HG03196 (cell line): ENCODE measurements at regions not wholly inside any gene's neighbourhood (a gene's known extent, or its start where the extent isn't known, plus 50 kb on each side); places are given as distances from the start of the nearest gene placed in this dataset.

ENCODE experiments used
- ATAC-seq: cut with Tn5 transposase; IDR thresholded peaks from one replicate; pipeline ENCODE4 v1.9.1; 2021; ENCODE audit not compliant: unreplicated experiment

DNA sequence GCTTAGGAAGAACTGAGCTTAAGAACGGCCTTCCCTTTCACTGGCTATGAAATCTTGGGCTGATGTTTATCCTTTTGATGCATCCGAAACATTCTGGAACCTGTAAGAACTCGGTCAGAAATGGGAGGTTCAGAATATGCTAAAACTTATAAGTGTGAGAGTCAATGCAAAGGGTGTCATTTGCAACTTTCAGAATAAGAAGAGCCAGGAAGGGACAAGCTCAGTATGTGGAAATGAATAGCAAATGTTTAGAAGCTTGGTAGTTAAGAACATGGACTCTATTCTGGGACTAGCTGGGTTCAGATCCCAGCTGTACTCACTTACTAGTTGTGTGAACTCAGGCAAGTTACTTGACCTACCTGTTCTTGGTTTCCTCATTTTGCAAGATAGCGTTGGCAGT is 234.1 kb downstream of the OMA1 start:
- no peak for ATAC-seq

DNA sequence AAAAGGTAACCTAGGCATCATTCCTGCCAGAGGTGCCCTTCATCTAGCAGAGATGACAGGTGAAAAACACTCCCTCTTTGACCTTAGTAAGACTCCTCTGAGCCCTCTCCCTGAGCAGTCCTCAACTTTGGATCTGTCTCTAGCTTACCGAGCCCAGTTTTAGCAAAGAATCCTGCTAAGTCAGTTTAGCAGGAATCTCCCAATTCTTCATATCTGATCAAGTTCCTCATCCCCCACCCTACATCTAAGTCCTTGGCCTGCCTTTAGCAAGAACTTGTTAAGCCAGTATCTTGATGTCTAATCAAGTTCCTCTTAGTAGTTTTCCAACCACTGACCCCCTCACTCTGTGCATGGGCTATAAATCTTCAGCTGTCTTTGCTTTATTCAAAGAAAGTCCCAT is 235.6 kb downstream of the OMA1 start:
- no peak for ATAC-seq

DNA sequence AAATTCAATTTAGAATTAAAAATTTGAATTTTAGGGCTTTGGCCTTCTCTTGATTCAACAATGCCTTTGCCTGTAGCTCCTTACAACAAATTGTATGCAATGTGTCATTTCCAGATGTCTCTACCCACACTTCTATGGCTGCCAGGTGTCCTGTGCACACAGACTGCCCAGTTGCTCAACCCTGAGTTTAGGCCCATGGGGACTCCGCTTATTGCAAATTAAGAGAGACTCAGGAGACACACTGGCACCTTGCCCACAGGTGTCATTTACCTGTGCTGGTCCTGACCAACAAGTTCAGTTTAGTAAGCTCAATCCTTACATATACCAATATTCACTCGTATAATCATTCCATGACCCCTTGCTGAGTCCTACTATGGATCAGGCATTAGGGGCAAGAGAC is 236.1 kb downstream of the OMA1 start:
- no peak for ATAC-seq

DNA sequence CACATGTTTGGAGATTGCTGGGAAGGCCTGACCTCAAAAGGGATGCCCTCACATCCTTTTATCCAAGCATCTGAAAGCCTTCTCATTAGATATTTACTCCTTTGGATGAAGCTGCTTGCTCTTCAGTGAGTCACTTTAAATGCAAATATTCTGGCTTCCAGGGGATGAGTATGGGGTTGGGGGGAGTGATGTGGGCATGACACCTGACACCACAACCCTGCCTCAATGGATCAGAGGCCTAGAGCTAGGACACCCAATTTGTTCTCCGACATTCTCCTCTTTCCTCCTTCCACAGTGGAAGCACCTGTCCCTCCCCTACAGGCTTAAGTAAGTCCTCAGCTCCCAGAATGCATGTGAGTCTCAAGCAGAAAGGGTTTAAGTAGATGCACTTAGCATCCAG is 238.3 kb downstream of the OMA1 start:
- ATAC-seq: no peak

DNA sequence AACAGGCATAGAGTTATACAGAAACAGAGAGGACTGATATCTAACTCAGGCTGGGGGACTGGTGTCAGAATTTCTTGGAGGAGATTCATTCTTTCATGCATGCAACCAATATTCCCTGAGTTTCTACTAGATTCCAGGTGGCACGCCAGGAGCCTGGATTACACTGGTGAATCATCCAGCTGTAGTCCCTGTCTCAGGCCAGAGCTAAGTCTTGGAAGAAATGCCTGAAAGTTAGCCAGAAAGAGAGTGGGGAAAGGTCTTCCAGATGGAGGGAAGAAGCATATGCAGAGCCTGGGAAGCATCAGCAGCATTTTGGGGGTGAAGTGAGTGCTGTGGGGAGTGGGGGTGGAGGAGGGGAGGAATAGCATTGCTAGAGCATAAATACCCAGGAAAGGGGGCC is 239.1 kb downstream of the OMA1 start:
- no peak for ATAC-seq

DNA sequence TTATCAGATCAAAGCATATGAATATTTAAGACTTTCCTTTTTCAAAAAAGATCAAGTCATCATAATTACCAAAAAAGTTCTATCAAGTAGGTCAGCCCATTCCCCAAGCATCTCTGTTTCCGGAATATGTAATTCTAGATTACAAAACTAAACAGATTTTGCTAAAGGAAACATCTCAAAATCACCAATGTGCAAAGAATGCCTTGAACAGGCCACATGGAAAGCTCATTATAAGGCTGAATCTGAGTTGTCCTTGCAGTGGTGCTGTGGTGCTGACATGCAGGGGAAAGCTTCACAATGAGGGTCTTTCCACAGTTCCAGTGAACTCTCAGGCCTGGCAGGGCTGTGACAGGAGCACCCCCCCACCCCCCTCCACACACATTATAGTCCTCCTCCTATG is 240.9 kb downstream of the OMA1 start:
- no peak for ATAC-seq

DNA sequence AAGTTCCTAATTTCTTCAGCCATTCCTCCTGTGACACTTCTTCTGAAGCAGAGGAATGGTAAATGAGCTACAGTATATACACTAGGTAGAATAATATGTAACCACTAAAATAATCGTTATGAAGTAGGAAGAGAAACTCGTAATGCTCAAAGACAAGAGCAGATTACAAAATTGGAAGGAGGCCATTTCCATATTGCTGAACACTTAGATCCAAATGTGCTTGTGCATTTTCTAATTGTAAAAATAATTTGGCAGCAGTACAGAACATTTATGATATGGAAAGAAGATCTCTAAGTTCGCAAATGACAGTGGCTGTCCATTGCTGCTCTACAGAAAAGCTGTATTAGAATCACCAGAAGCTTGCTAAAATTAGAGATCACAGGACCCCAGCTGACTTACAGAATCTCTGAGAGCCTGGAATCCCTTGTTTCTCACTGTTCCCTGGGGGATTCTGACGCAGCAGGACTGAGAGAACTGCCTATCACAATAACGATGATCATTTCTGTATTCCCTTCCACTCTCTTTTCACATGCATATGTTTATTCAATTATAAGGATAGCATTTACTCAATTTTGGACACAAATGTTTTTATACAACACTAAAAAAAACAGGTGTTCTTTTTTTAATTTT is 242.1 kb downstream of the OMA1 start:
- ATAC-seq: no peak

DNA sequence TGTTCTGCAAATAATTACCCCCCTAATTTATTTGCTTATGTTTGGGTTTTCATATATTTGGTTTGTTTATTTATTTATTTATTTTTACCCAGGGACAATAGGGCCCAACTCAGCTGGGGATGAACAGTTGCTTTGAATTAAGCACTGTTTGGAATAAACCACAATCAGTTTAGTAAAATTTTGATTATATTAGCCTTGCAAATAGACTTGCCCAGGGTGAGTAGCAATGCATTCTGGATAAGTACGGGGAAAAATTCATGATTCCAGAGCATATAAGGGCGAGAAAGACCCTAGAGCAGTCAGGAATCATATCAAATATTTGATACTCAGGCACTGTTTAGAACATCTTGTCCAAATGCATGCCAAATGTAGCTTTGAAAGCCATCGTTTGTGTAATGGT is 242.7 kb downstream of the OMA1 start:
- ATAC-seq: no peak

DNA sequence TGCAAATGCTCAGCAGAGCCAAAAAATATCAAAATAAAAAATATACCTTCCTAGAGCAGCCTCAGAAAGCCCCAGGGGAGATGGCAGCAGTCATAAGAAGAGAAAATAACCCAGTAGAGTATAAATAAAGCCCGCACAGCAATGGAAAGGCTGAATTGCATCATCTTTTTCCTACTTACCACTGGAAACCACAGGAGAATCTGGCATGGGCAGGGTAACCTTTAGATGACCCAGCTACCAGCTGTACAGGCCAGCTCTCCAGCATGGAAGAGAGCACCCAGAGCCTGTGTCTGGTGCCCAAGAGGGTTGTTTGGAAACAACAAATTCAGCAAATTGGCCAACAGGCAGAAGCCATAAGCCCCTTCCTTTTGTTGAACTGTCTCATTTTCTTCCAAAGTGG is 253.1 kb downstream of the OMA1 start:
- no peak for ATAC-seq

DNA sequence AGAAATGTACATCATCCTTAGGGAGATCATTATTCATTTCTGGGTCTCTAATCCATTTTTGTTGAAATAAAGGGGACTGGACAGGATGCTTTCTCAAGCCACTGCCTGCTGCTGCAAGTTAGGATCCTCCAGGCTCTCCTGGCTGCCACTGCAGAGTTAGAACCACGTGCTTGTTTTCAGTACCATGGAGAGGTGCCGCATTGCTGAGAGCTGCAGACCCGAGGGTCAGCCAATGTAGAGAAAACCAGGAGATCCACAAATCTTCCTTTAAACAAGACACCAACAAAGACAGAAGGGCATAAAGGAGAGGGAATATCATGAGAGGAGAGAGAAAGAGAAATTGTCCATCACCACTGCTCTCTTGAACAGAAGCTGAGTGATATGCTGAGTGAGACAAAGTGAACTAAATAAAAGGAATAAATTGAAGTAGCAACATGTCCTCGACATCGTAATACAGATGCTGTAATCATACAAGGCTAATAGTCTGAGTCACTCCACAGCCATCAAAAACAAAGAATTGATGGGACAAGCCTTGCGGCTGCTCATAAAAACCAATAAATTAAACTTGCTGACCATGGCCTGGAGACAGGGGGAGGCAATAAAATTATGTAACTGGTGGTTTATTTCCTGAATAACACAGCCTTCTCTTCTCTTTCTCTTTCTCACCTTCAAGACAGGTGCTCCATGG is 255.7 kb downstream of the OMA1 start:
- no peak for ATAC-seq

DNA sequence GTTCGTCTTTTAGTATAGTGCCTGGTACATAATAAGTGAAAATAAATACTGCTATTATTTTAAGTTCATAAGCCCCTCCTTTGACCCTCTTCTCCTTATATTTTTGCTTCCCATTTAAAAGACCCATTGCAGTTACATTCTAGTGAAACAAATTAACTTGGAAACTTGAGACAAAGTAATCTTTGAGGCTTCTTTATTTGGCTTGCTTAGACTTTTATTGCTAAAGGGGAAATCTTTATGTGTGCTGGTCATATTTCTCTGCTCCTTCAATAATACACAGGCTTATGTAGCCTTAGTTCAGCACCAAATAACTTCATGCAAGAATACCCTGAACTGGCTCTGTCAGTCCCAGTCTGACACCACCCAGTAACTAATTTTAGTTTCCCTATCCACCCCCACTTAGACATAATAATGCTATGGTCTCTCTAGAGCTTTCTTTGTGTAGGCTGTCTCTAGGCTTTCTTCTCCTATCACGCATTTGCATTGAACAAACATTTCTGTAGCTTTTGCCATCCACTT is 257.8 kb downstream of the OMA1 start:
- ATAC-seq: no peak

DNA sequence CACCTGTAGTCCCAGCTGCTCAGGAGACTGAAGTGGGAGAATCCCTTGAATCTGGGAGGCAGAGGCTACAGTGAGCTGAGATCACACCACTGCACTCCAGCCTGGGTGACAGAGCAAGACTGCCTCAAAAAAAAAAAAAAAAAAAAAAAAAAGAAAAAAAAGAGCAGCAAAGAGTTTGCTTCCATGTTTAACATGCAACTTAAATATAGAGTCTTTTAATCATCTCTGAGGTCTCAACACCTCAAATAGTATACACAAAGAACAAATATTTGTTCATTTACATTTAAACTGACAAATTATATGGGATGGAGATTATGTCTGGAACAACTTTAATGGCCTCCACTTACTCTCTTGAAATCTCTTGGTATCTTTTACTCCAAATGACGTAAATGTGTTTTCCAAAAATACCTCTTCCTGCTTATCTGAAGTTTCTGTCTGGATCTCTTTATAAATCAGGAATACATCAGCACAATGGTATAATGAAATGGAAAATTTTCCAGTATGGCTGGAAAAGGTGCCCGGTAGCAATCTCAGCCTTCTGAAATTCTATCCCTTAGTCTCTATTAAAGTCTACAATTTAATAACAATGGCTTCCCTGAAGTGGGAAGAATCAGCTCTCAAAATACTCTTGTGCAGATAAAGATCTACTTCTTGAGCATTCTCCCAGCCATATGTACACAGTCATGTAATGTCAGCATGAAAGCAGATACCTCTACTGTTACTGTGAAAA is 258.5 kb downstream of the OMA1 start:
- no peak for ATAC-seq

DNA sequence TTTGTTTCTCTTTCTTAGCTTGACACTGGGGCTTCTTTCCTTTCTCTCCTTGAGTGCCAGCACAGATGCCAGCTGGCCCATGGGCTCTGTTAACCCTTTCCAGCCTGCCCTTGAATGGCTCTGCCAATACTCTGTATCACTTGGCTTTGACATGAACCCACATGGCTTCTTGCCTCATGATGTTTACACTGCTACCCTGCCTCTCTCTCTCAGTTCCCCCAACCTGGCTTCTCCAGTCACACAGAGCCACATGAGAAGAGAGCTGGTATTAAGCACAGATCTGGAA is 262.4 kb downstream of the OMA1 start:
- ATAC-seq: no peak

DNA sequence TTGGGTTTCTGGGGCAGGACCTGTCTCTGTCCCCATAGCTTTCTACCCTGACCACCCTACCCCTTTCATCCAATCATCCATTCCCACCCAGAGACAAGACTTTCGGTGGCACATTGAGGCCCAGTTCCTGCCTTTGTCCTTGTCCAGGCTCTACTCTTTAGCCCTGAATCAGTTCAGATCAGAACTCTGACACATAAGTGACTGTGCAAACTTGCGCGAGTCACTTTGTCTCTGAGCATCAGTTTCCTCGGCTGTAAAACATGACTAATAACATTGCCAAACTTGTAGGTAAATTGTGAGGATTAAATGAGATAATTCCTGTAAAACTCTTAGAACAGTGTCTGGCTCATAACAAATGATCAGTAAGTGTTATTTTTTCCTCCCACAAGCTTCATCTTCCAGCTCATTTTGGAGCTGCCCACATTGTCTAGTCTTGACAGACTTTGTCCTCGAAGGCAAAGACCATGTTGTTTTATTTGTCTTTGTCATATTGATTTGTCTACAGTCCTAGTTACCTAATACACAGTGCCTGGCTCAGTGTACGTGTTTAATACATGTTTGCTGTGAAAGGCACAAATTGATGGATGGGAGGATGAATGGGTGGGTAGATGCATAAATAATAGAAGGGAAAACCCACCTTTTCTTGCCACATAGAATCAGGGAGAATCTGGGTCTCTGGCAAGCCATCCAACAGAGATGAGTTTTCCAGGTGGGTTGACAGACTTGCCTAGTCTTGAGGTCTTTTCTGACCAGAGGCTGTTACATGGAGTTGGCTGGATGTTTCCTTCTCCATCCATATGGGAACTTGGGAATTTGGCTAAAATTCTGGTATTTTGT is 262.9 kb downstream of the OMA1 start:
- ATAC-seq: no peak

DNA sequence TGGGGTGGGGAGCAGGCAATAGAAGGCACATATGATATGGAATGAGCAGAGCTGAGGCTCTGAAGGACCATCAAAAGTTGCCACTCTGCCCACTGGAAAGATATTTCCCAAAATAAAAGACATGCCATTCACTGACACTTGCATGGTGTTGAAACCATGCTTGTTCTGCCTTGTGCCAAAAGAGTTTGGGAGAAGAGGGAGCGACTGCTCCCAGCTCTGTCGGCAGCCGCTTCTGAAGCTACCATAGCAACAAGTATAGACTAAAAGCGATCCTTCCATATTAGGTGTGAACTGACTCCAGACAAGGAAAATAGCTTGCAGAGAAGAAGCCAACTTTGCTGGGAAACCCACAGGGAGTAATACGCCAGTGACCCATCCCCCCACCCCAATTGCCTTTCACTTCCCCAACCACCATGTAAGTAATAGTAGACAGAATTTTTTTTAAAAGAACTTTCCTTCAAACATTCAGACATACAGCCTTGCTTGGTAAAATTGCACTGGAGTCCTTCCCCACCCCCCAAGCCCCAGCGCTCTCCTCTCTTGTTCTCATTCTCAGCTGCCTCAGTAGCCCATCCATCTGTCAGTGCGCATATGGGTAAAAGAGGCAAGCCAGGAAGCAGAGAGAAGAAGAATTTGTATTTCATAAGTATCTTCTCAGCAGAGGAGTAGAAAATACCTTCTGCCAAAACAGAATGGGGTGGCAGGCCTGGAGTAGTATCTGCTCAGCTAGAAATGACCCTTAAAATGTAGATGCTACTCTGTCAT is 263.7 kb downstream of the OMA1 start:
- ATAC-seq: no peak

DNA sequence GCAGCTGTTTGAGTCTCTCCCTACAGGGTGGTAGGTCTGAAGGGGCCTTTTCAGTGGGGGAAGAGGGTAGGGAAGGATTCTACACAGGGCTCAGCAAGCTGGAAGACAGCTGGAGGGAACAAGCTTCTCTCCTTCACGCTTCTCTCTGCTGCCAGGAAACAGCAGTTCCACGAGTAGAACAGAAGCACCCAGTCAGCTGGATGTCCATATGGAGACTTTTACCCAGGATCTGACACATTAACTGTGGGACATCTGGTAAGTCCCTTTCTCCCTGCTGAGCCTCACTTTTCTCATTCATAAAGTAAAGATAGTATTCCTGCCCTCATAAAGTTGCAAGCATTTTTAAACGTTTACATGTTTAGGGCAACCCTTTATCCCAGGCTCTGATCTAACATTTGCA is 280.3 kb downstream of the OMA1 start:
- no peak for ATAC-seq

DNA sequence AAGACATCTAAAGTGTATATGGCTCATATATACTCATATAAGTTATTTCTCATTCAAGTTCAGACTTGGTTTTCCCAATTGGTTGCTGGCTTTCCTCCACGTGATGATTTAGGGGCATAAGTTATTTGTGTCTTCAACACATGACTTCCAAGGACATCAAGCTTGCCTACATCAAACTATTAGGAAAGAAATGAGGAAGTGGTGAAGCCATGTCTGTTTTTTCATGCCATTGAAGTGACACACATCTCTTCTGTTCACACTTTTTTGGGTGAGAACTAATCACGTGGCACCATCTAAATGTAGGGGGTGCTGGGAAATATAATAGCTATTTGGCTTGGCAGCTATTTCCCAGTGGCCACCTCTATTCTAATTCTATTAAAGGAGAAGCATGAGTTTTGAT is 282.1 kb downstream of the OMA1 start:
- no peak for ATAC-seq

DNA sequence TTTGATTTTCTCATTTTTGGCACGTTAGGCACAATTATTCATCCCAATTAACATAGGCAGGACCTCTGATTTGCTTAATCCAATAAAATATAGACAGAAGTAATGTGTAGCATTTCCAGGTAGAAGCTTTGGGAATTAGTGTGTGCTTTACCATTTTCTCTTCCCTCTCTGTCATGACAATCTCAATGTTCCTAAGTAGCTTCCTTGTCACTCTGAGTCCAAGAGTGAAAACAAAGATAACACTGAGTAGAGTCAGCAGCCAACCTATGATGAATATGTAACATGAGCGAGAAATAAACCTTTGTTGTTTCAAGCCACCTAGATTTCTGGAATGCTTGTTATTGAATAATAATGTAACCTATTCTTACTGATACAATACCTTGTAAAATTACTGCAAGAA is 283.8 kb downstream of the OMA1 start:
- ATAC-seq: no peak

DNA sequence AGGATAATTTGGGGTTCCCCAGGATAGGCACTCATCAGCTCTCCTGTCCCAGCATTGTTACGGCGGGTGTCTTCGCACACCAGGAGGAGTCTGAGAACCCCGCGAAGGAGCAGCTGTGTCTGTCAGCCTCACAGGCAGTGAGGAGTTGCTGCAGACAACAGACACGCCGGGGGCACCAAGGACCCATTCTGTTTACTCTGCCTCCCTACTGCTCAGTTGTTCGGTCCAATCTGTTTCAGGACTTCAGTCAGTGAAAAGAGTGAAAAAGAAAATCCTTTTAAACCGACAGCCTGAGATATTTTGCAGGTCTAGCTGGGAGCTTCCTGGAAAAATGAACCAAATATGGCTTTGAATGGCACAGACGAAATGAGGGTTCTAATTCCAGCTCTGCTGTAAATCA is 288.4 kb downstream of the OMA1 start:
- ATAC-seq: no peak

DNA sequence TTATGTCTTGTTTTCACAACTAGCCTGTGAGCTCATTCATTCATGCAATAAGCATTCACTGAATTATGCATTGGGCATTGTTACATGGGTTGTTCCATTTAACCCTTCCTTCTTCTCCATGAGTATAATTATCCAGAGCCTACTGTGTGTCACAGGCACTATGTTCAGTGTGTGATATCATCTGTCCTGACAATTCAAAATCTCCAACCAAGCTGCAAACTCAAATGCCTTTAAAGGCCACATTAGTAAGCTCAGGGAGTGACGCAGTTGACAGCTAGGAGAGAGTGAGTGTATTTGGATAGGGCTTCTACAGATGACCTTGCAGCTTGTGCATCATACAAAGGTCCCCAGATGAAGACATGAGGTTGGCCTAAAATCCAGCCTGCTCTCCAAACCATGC is 289.5 kb downstream of the OMA1 start:
- no peak for ATAC-seq

DNA sequence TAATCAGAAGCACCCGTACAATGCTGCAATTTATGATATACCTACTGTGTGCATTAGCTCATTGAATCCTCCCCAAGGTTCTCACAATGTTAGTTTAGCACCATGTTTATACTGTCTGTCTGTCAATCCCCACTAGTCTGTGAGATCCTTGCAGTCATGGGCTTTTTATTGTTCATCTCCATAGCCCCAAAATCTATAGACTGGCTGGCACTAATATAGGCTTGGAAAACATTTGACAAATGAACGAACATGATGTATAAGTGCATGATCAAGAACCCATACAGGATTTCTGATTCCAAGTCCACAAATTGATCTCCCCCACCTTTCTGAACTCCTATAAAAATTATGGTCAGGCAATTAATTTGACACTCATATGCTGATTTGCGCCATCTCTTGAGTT is 290.0 kb downstream of the OMA1 start:
- no peak for ATAC-seq
